Kasumi-1 (cell line): ENCODE measurements at regions not wholly inside any gene's neighbourhood (a gene's known extent, or its start where the extent isn't known, plus 50 kb on each side); places are given as distances from the start of the nearest gene placed in this dataset.
"Not testable (repeated sequence)": the region's sequence is repeated elsewhere in the genome, so short reads cannot be mapped to it uniquely, and the experiment has no call there.

Experiments
- DNase-seq, 2 experiments: peaks; one replicate each; lab custom pipeline; 2025; lab: John Stamatoyannopoulos, UW

DNA sequence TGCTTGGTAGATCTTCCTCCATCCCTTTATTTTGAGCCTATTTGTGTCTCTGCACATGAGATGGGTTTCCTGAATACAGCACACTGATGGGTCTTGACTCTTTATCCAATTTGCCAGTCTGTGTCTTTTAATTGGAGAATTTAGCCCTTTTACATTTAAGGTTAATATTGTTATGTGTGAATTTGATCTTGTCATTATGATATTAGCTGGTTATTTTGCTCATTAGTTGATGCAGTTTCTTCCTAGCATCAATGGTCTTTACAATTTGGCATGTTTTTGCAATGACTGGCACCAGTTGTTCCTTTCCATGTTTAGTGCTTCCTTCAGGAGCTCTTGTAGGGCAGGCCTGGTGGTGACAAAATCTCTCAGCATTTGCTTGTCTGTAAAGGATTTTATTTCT, 72.4 kb downstream of the HNRNPD start:
- DNase-seq = not testable (repeated sequence)

- peak; percentile 67 to 68 for DNase-seq
These were observed 80.5 kb downstream of the HNRNPD start for GRCh38 chr4:82293304-82293703.

DNA sequence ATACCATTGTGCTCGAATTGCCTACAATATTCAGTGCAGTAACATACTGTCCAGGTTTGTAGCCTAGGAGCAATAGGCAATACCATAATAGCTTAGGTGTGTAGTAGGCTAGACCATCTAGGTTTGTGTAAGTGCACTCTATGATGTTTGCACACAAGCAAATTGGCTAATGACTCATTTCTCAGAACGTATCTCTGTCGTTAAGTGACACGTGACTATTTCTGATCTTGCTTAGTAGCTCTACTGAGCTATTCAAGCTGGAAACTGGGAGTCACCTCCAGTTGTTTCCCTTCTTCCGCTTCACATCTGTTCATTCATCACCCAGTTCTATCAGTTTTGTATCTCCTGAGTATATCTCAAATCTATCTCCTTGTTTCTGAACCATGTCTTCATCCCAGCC, 86.1 kb downstream of the HNRNPD start:
- no peak for DNase-seq

DNA sequence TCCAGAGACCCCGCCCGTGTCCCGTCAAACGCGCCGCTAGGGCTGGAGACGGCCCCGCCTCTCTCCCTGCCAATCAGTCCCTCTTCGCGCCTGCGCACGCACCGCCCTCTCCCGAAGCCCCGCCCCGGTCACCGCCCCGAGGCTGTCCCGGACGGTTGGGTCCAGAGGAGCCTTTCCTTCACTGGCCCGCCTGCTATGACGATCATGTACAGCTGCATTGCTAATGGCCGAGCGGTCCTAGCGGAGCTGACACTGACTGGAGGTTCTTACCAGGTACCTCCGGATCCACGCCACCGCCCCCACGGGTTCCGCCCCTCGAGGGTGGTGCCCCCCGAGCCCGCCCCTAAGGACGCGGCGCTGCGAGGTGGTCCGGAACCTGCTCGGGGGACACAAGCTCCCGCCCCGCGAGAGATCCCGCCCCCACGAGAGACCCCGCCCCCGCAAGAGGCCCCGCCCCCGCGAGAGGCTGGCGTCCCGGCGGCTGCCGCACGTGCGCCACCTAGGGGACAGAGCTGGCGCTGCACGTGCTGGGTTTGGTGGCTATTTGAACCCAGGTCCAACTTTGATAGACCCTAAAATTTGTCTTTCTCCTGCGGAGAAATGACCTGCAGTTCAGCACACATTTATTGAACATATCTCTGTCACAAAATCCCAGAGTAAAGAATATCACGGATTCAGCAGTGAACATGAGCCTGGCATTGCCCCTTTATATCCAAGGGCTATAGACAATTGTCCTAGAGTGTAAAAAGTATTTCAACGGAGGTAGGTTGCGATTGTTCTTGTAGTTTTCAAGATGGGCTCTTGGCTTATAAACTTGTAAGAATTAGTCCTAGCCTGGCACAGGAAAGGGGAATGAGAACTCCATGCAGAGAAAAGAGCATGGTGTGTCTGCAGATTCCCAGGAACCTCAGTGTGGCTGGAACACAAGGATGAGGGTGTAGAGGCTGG, 88.7 kb downstream of the HNRNPD start:
- DNase-seq = peak; percentile 97 to 98

- DNase-seq = peak in 1 of 2 experiments; percentile 46
These were observed 89.3 kb downstream of the HNRNPD start for GRCh38 chr4:82284475-82284857.

GRCh38 chr4:82282875-82283274, 90.9 kb downstream of the HNRNPD start:
- DNase-seq = no peak

- DNase-seq = not testable (repeated sequence)
These were observed 94.2 kb downstream of the HNRNPD start for GRCh38 chr4:82279550-82279949.

- DNase-seq = no peak
These were observed 97.5 kb downstream of the HNRNPD start for GRCh38 chr4:82276332-82276640.

DNA sequence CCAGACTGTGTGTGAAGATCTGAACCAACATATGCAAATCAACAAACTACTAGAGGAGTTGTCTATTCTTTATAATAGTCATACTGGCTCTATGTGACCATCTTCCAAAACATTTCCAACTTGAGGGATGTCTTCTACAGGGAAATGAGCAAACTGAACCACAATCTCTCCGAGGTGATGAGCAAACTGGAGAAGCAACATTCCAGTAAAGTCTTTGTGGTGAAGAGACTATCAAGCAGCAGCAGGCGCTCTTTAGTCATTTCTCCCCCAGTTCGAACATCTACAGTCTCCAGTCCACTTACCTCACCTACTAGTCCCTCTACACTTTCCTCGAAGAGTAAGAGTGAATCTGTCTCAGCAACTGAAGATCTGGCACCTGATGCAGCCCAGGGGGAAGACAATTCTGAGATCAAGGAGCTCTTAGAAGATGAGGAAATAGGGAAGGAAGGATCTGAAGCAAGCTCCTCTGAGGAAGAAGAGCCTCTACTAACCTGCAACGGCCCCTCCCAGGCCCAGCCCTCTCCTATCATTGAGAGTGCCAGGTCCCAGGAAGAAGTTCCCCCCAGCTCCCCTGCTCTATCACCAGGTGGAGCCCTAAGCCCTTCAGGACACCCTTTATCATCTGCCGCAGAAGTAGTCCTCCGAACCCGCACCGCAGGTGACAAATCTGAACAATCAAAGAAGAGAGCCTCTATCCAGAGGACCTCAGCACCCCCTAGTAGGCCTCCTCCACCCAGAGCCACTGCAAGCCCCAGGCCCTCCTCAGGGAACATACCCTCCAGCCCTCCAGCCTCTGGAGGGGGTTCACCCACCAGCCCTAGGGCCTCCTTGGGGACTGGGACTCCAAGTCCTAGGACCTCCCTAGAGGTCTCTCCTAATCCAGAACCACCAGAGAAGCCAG, 98.1 kb downstream of the HNRNPD start:
- no peak for DNase-seq

DNA sequence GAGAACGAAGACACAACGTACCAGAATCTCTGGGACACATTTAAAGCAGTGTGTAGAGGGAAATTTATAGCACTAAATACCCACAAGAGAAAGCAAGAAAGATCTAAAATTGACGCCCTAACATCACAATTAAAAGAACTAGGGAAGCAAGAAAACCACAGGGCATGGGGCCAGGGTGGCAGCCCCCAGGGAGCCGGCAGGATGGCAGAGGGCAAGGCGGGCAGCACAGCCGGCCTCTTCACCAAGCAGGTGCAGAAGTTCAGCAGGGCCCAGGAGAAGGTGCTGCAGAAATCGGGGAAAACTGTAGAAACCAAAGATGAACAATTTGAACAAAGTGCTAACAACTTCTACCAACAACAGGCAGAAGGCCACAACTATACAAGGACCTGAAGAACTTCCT, 99.1 kb downstream of the HNRNPD start:
- not testable (repeated sequence) for DNase-seq

DNA sequence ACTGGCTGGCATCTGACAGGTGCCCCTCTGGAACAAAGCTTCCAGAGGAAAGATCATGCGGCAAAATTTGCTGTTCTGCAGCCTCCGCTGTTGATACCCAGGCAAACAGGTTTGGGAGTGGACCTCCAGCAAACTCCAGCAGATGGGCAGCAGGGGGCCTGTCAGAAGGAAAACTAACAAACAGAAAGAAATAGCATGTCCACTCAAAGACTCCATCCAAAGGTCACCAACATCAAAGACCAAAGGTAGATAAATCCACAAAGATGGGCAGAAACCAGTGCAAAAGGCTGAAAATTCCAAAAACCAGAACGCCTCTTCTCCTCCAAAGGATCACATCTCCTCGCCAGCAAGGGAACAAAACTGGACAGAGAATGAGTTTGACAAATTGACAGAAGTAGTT, 101.3 kb downstream of the HNRNPD start:
- not testable (repeated sequence) for DNase-seq

- not testable (repeated sequence) for DNase-seq
These were observed 101.8 kb downstream of the HNRNPD start for GRCh38 chr4:82271915-82272480.

DNA sequence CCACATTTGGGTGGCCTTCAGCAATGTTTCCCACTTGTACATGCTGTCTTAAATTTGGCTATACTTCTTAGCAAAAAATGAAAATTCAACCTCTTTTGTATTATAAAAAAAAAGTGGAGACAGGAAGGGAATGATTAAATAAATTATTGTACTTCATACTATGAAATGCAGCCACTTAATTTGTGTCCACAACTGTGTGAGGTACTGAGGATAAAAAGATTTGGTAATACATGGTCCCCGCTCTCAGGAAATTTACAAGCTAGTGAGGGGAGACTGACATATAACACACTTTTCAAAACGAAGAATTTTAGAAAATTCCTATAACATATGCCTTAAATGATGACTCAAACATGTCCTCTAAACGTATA, 105.0 kb downstream of the HNRNPD start:
- DNase-seq = no peak

- DNase-seq = peak; percentile 90 to 97
These were observed 105.6 kb downstream of the HNRNPD start for GRCh38 chr4:82268050-82268825.

GRCh38 chr4:82267506-82267905, 106.3 kb downstream of the HNRNPD start:
- DNase-seq = no peak

DNA sequence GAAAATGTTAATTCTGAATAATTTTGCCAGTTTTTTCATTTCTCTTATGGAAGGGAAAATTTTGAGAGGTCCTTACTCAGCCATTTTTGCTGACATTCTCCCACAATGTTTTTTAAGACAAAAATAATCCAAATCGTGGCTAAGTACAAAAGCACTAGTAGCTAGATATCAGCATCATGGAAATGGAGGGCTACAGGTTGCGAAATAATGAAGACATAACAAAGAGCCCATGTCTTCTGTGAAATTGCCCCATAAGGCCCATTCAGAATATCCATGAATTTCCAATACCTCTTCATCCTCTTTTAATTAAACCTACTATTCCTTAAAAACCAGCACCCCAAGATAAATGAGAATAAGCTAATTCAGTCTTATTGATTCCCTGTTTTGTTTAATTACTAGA, 107.4 kb downstream of the HNRNPD start:
- DNase-seq = no peak

DNA sequence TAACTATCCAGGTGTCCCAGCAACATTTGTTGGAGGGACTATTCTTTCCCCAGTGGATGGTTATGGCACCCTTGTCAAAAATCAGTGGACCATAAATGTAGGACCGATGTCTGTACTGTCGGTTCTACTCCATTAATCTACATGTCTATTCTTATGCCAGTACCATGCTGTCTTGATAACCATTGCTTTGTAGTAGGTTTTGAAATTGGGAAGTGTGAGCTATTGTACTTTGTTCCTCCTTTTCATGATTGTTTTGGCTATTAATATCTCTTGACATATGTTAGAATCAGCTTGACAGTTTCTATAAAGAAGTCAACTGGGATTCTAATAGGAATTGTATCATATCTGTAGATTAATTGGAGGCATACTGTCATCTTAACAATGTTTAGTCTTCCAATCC, 112.7 kb downstream of the HNRNPD start:
- DNase-seq = no peak

- no peak for DNase-seq
These were observed 113.2 kb downstream of the HNRNPD start for GRCh38 chr4:82260632-82261031.

- DNase-seq = no peak
These were observed 117.1 kb downstream of the HNRNPD start for GRCh38 chr4:82256718-82257117.

DNA sequence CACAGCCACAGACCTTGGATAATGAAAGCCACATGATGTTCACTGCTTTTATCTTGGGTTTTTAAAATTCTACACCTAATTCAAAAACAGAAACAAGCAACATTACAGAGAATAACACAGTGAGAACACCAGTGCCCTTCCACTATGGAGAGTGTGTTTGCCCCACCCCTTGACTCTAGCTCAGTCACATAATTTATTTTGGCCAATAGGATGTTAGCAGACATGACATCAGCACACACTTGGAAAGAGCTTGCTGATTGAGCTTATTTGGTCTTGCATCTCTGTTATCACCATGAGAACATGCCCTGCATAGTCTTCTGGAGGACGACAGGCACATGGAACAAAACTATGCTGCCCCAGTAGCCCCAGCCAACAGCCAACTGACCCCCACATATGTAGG, 118.1 kb downstream of the HNRNPD start:
- no peak for DNase-seq

DNA sequence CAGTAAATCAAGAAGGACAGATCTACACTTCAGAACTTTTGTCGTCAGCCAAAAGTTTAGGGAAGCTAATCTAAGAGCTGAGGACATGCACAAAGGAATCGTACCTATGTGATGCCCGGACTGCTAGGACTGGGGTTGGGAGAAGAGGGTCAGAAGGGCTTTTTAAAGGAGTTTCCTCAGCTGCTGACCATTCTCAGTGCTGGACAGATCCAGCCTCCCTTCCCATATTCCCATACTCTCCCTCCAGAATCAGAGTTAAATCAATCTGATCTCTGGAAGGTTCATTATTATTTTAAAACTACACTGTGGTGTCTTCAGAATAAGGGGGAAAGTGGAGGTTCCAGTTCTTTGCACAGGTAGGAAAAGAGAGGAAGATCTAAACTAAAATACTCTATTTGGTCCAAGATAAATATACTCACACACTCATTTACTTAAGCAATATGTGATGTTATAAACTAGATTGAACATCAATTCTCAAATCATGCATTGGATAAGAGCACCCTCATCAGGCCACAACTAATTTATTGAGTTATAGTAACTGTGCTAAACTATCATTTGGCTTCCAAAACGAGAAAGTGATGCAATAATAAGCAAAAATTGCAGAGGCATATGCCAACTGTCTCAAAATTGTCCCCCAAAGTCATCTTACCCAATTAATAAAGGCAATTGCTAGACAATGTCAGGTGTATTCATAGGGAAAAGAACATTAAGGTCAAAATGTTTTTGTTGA, 124.7 kb downstream of the HNRNPD start:
- no peak for DNase-seq
